Epithelial cell of proximal tubule (primary cell): ENCODE measurements at regions not wholly inside any gene's neighbourhood (a gene's known extent, or its start where the extent isn't known, plus 50 kb on each side); places are given as distances from the start of the nearest gene placed in this dataset.

ENCODE experiments used
- DNase-seq: peaks from one replicate; pipeline ENCODE4 v3.0.0-alpha.2; 2011; ENCODE audit warnings: low read depth
- H3K4me3 ChIP-seq: 2 replicates; pipeline ENCODE4 v1.5.1; 2011; ENCODE audit warnings: low read depth, mild to moderate bottlenecking, low read length
- TF ChIP-seq, protein P1 (sequence below): conservative IDR thresholded peaks from 2 replicates; pipeline ENCODE4 v1.5.1; 2012; ENCODE audit warnings: low read depth, mild to moderate bottlenecking, low read length

DNA sequence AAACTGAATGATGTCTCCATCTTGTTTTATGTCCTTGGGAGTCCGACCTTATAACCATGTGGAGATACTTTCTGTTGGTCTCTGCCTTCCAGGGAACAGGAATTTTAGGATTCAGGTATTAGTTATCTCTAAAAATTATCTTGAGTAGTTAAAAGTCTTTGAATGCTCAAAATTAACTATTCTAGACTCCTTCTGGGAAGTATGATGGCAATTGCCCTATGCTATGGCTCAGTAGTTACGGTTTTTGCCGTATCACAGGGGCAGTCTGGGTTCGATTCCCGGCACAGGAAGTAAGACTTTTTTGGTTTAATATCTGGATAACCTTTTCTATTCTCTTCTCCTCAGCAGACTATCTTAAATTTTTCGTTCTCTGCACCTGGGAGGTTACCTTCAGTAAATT, 708.7 kb upstream of the LRATD1 start:
- H3K4me3 ChIP-seq: no peak overlapping the region
- DNase-seq: no peak
- TF ChIP-seq, protein P1, sequence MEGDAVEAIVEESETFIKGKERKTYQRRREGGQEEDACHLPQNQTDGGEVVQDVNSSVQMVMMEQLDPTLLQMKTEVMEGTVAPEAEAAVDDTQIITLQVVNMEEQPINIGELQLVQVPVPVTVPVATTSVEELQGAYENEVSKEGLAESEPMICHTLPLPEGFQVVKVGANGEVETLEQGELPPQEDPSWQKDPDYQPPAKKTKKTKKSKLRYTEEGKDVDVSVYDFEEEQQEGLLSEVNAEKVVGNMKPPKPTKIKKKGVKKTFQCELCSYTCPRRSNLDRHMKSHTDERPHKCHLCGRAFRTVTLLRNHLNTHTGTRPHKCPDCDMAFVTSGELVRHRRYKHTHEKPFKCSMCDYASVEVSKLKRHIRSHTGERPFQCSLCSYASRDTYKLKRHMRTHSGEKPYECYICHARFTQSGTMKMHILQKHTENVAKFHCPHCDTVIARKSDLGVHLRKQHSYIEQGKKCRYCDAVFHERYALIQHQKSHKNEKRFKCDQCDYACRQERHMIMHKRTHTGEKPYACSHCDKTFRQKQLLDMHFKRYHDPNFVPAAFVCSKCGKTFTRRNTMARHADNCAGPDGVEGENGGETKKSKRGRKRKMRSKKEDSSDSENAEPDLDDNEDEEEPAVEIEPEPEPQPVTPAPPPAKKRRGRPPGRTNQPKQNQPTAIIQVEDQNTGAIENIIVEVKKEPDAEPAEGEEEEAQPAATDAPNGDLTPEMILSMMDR: no peak

DNA sequence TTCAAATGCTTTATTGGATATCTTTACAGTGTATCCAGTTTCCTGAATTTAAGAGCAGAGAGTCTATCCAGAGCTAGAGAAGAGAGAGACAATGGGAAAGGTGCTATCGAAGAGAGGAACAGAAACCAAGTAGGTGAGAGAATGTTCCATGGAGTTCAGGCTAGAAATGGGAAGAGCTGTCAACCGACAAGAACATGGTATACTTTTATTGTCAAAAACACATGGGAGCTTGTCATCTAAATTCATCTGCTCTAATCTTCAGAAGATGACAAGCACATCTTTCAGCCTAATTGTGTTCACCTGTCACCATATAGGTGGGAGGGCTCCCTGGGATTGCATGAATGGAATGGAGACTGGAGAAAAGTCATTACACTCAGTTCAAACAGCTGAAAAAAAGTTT, 690.4 kb upstream of the LRATD1 start:
- H3K4me3 ChIP-seq: no peak overlapping the region
- no peak for DNase-seq
- TF ChIP-seq, protein P1: no peak

DNA sequence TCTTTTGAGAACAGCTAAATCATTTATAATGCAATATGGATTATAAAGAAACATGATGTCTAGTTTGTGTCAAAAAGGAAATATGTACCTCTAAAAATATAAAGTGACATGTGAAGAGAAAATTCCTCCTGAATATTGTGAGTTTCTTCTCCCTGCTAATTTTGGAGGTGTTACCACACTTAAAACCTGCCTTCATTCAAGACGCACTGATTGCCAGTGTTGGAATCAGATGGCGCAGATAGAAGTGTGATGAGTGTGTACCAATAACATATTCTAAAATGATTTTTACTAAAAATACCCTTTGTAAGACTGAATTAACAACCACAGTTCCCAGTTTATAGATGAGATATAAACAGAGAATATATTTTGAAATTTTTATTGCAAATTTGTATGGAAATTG, 681.8 kb upstream of the LRATD1 start:
- TF ChIP-seq, protein P1: no peak
- no peak overlapping the region for H3K4me3 ChIP-seq

DNA sequence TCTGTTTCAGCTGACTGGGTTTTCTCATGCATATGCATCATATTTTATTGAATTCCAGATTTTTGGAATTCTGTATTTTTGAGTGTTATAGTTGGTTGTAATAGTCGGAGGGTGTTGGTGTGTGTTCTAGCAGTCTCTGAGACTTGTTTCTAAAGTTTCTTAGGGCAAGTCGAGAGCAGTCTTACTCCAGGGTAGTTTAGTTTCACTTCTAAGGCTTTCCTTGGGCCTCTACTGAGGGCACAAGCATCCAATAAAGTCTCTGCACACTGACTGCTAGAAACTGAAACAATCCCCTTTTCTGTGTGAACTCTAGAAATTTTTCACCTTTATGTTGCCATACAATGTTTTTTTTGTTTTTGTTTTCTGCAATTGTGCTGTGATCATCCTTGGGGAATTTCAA, 663.7 kb upstream of the LRATD1 start:
- DNase-seq: no peak
- TF ChIP-seq, protein P1: no peak
- no peak overlapping the region for H3K4me3 ChIP-seq

More for the DNA sequence above, 681.8 kb upstream of the LRATD1 start:
- no peak for DNase-seq

DNA sequence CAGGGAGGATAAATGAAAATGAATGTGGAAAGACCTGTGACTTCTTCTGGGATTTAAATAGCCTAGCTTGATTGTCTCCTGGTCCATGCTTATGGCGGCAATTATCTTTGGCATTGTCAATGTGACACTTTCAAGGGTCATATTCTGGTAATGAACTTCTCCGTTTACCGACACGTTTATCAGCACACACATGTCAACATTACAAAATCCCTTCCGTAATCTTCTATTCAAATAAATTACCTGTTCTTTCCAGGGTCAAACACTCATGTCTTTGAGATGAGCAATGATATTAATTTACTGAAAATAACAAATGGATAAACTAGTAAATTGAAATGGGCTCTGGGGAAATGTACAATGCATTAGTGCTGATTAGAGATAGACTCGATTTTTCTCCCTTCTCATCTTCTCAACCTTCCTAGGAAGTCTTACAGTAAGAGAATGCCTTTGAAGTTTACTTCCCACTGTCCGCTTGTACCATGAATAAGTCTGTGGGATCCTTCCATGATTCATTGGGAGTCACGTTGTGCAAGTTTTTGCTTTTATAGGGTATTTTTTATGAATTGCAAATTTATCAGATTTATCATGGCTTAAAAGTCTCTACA, 646.3 kb upstream of the LRATD1 start:
- no peak overlapping the region for H3K4me3 ChIP-seq
- DNase-seq: no peak
- TF ChIP-seq, protein P1: no peak

DNA sequence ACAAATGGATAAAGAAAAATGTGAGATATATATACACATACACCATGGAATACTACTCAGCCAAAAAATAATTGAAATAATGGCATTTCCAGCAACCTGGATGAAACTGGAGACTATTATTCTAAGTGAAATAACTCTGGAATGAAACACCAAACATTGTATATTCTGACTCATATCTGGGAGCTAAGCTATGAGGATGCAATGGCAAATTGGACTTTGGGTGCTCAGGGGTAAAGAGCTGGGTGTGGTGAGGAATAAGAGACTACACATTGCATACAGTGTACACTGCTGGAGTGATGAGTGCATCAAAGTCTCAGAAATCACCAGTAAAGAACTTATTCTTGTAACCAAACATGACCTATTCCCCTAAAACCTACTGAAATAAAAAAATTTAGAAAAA, 636.0 kb upstream of the LRATD1 start:
- TF ChIP-seq, protein P1: no peak
- no peak overlapping the region for H3K4me3 ChIP-seq
- DNase-seq: no peak

DNA sequence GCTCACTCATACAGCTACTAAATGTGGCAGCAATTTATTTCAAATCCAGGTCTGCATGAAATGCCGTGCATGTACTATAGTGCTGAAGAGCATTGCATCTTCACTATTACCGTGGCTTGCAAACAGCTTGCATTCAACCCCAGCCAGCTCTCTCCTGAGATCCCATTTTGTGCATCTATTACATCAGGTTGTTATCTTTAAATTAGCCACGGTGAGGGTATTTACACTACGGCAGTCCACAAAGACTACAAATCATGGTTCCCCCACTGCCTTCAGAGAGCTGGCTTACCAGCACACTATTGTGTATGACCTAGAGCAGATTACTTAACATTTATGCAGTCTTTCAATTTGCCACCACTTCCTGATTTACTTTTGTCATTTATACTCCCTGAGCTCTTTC, 621.3 kb upstream of the LRATD1 start:
- DNase-seq: no peak

More for the DNA sequence above, 621.3 kb upstream of the LRATD1 start:
- no peak overlapping the region for H3K4me3 ChIP-seq
- TF ChIP-seq, protein P1: no peak
